Right renal cortex interstitium (tissue), 3 donors: ENCODE measurements at regions not wholly inside any gene's neighbourhood (a gene's known extent, or its start where the extent isn't known, plus 50 kb on each side); places are given as distances from the start of the nearest gene placed in this dataset.
"Not testable (repeated sequence)": the region's sequence is repeated elsewhere in the genome, so short reads cannot be mapped to it uniquely, and the experiment has no call there.

Experiments used
- DNase-seq, 3 donors: peaks; one replicate each; pipeline ENCODE4 v3.0.0-alpha.2; 2013; ENCODE audit warnings: low read depth in 3 of 3, low spot score in 2 of 3

- no peak for DNase-seq
These were observed 121.3 kb upstream of the SPACA7 start for GRCh38 chr13:112254900-112255299.

- no peak for DNase-seq
These were observed 120.5 kb upstream of the SPACA7 start for GRCh38 chr13:112255550-112256120.

GRCh38 chr13:112256716-112257494 is 119.2 kb upstream of the SPACA7 start:
- no peak for DNase-seq

DNA sequence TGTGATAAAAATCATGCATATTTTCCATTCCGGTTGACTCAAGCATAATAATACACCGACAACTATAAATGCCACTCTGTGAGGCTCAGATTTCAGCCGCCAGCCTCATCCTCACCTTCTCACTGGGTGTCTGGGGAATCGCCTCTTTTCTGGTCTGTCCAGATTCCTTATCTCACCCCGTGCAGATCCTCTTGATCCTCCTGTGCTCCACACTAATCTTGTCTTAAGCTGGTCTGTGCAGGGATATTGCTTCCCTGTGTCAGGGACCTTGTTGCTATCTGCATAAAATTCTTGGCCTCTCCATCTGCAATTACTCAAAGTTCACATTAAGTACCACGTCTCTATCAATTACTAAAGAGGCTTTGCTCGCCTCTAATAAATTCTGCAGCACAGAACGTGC is 116.6 kb upstream of the SPACA7 start:
- no peak for DNase-seq

DNA sequence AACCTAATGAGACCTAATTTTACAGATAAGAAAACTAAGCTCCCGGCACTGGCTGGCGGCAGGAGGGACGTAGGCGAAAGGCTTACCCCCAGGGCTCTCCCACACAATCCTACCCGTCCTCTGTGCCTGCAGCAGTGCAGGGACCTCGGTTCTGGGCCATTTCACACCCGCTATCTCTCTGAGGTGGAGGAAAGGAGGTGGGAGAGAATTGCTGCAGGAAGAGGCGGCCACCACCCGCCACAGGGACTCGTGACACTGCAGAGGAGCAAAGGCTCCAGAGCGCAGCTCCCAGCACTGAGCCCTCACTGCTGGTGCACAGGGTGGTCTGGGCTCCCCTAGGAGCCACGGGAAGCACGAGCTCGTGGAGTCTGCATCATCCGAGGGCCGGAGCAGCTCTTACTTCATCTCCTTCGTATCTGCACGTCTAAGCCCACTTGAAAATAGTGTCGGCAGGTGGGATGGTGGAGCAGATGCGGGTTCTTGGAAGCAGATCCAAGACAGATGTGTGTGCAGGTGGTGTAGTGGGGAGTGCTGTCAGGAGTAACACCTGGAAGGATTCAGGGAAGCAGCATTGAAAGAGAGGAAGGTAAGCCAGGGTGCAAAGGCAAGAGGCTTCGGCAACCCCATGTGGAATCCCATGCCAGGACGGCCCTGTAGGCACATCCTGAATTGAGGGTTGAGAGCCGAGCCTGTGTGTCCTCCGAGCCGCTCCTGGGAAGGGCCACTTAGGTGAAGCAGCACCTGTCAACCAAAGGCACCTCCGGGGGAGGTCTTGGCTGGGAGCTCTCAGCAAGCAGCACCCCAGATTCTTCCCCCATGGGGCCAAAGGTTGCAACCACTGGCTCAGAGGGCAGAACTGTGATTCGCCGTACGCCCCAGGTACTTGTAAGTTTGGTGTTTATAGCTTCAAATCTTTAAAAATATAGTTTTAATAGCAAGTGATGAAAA is 115.8 kb upstream of the SPACA7 start:
- DNase-seq, result no peak

- no peak for DNase-seq
These were observed 114.2 kb upstream of the SPACA7 start for GRCh38 chr13:112261924-112262323.

GRCh38 chr13:112263152-112263551 is 113.0 kb upstream of the SPACA7 start:
- no peak for DNase-seq

GRCh38 chr13:112267660-112268059 is 108.5 kb upstream of the SPACA7 start:
- DNase-seq, result no peak

DNA sequence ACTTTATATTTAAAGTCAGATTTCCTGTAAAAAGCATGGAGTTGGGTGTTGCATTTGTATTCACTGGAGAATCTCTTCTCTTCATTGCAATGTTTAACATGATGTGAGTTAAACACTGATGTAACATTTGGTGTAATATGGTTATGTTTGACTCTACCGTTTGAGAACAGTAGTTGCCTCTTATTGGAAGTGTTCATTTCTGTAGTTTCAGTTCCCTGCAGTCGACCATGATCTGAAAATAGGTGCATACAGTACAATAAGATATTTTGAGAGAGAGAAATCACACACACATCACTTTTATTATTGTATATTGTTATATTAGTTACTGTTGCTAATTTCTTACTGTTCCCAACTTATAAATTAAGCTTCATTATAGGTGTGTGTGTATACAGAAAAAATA is 105.2 kb upstream of the SPACA7 start:
- DNase-seq, result no peak

- not testable (repeated sequence) for DNase-seq
These were observed 89.4 kb upstream of the SPACA7 start for GRCh38 chr13:112286733-112287132.

- DNase-seq, result no peak
These were observed 55.9 kb upstream of the SPACA7 start for GRCh38 chr13:112320303-112320702.

DNA sequence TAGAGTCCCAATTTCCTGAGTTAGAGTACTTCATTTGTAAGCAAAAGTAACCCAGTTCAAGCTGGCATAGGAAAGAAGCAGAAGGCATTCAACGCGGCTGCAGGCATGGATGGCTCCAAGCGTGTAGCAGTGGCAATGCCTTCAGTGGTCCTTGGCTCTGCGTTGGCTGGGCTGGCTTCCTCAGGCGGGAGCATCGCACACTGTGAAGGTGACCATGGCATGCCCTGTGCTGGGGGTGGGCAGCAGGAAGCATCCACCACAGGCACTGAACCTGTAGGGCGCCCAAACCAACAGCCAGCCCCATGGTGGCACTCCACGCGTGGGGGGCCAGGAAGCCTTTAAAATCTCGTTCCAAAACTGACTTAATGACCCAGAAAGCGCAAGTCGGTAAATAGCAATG is 53.6 kb upstream of the SPACA7 start:
- DNase-seq, result no peak

DNA sequence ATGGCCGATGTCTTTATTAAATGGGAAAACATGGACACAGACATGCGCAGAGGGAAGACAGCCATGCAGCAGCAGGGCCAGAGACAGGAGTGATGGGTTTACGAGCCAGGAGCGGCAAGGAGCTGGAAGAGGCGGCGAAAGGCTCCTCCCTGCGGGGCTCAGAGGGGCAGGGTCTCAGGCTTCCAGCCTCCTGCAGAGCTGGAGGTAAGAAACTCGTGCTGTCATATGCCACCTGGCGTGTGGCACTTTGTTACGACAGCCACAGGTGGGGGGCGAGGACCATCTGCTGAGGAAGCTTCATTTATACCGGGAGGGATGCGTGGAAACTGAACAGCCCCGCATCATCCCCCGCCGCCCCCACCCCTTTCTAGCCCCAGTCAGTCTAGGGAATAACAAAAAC is 52.0 kb upstream of the SPACA7 start:
- no peak for DNase-seq

DNA sequence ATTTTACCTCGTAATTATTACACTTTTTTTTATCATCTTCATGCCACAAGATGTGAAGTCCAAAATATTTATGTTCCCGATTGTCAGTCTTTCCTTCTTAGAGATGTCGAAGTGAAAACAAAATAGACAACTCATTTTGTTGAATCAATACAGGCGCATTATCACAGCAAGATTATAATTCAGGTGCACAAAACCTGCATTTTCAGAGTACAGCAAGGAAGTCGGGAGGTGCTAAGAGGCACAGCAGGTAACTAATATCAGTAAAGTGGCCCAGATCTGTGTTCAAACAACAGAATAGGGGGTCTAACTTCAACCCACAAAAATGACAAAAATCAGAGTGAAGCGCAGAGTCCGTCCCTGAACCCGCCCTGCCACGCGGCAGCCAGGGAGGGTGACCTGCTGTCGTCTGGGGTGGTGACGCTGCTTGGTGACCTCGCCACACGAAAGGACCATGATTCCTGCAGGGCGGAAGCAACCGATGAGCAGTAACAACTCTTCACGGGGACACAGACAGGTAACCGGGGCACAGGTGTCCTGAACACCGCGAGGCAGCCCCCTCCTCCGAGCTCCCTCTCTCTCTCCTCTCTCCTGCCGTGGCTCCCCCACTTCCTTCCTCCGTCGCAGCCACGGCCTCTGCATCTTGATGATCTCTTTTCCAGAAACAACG is 50.9 kb upstream of the SPACA7 start:
- no peak for DNase-seq

DNA sequence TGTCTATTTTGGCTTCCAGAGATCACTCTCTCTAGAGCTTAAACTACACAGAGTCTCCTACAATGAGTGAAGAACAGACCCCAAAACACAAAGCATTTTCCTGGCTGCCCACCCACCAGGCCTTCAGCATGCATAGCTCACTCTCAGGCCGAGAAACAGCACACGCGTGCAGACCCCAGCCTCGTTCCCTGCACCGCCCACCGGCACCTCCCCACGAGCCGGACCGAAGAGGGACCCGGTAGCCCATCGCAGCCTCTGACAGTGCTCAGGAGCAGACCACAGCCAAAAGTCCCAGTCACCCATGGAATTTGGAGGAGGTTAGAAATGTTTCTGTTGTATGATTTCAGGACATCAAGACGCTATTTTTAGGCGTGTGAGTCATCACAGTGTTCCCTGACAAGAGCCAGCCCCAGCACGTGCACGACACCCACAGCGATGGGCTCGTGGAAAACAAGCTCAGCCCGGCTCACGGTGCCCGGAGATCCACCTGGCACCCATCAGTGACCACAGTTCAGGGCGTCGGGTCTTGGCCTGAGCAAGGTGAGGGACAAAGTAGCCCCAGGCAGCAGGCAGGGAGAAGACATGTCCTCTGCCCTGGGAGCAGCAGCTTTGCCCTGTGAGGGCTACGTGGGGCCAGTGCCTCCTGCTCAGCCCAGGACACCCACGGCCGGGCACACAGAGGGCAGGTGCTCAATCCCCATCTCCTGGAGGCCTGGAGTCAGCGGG is 50.1 kb upstream of the SPACA7 start:
- no peak for DNase-seq
